Tibial nerve (tissue), 4 donors: ENCODE measurements at regions not wholly inside any gene's neighbourhood (a gene's known extent, or its start where the extent isn't known, plus 50 kb on each side); places are given as distances from the start of the nearest gene placed in this dataset.

Experiments used
- DNase-seq, 2 donors: peaks; one replicate each; pipeline ENCODE4 v3.0.0-alpha.2; 2019; ENCODE audit warnings: low spot score in 2 of 2
- H3K27ac ChIP-seq, 4 donors: fragments of 200-600 bp; sonication (generic) in 3 of 4; one replicate each; pipeline ENCODE4 v1.5.1; 2017 to 2019; ENCODE audit warnings: mild to moderate bottlenecking in 1 of 4
- H3K27me3 ChIP-seq, 2 donors: fragments of 200-600 bp; sonication (generic) in 1 of 2; one replicate each; pipeline versions ENCODE4 v1.5.1 to v1.6.0; 2017 to 2019
- H3K36me3 ChIP-seq, 3 donors: fragments of 200-600 bp; sonication (generic); one replicate each; pipeline ENCODE4 v1.5.1; 2018 to 2019
- H3K4me1 ChIP-seq, 4 donors: fragments of 200-600 bp; sonication (generic) in 3 of 4; one replicate each; pipeline ENCODE4 v1.5.1; 2017 to 2019
- H3K4me3 ChIP-seq, 4 donors: fragments of 200-600 bp; sonication (generic) in 3 of 4; one replicate each; pipeline ENCODE4 v1.5.1; 2017 to 2019; ENCODE audit warnings: mild to moderate bottlenecking in 1 of 4, moderate library complexity in 1 of 4
- H3K9me3 ChIP-seq, 4 donors: fragments of 200-600 bp; sonication (generic) in 3 of 4; one replicate each; pipeline ENCODE4 v1.5.1; 2017 to 2019
- EP300 ChIP-seq, 2 donors: sonication (generic); formaldehyde crosslinking; IDR thresholded peaks; one replicate each; pipeline ENCODE4 v1.6.1; 2017; ENCODE audit warnings: antibody characterized with exemption in 2 of 2, mild to moderate bottlenecking in 1 of 2
- POLR2A ChIP-seq, 2 donors: fragments of 450-650 bp; IDR thresholded peaks; one replicate each; pipeline ENCODE4 v1.6.1; 2017; ENCODE audit warnings: antibody characterized with exemption in 2 of 2, mild to moderate bottlenecking in 2 of 2, moderate library complexity in 2 of 2
- WGBS, 2 donors: methylation state at CpG; one replicate each; pipeline ENCODE4 v1.1.5; 2018; 5-methylcytosine and 5-hydroxymethylcytosine counted together
- TF ChIP-seq, protein P1 (sequence below), 5 experiments: fragments of 200-600 bp in 3 of 5; fragments of 450-650 bp in 2 of 5; sonication (generic) in 3 of 5; IDR thresholded peaks; one replicate each; pipeline ENCODE4 v1.5.1; 2016 to 2019; ENCODE audit warnings: antibody characterized with exemption in 5 of 5, mild to moderate bottlenecking in 3 of 5, moderate library complexity in 2 of 5

DNA sequence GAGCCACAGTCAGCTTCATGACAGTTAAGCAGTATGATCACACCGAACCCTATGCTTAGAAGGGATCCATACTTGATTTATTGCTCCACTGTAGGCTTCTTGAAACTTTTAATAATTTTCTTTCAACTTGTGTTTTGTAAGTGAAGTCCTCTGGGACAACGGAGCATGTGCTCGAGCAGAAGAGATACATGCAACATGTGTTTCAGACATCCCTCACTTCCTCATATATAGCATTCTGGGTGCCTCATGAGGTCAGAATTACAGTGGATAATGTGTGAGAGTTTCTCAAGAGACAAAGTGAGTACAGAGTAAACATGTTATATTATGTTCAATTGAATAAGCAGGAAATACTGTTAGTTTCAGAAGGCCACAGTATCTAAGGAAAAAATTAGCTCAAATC, 893.2 kb downstream of the FAT4 start:
- Histone ChIP-seq H3K36me3 (no peaks in the 10 kb centered on the region), H3K4me3 (no peak overlapping the region), H3K27me3 (no peaks in the 10 kb centered on the region), H3K27ac (no peak overlapping the region), H3K9me3 (no peaks in the 10 kb centered on the region), H3K4me1 (no peaks in the 10 kb centered on the region)
- 57 to 66% methylated on average over 3 of the region's 3 CpGs for WGBS, 2 donors
- no peak for DNase-seq
- TF ChIP-seq EP300 (IDR thresholded peaks at IDR 0.05) (no peak), POLR2A (IDR thresholded peaks at IDR 0.05) (no peak)
- TF ChIP-seq, protein P1, sequence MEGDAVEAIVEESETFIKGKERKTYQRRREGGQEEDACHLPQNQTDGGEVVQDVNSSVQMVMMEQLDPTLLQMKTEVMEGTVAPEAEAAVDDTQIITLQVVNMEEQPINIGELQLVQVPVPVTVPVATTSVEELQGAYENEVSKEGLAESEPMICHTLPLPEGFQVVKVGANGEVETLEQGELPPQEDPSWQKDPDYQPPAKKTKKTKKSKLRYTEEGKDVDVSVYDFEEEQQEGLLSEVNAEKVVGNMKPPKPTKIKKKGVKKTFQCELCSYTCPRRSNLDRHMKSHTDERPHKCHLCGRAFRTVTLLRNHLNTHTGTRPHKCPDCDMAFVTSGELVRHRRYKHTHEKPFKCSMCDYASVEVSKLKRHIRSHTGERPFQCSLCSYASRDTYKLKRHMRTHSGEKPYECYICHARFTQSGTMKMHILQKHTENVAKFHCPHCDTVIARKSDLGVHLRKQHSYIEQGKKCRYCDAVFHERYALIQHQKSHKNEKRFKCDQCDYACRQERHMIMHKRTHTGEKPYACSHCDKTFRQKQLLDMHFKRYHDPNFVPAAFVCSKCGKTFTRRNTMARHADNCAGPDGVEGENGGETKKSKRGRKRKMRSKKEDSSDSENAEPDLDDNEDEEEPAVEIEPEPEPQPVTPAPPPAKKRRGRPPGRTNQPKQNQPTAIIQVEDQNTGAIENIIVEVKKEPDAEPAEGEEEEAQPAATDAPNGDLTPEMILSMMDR (IDR thresholded peaks at IDR 0.05): no peak

DNA sequence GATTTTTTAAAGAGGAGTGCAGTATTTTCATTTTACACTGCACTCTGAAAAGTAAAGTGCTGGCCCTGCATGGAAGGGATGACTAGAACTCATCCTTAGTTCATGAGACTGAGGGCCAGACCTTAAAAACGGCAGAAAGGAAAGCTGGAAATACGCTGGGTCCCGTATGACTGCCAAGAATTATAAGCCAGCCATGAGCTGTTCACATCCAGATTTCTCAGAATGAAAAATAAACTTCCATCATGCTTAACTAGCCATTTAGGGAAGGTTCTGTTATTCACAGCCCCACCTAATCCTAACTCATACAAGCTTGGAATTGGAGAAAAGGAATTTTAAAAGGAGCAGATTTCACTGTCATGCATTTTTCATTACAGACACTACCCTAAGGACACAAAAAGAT, 894.4 kb downstream of the FAT4 start:
- WGBS, 2 donors: 64 to 68% methylated on average over 3 of the region's 3 CpGs
- H3K36me3 ChIP-seq: no peaks in the 10 kb centered on the region
- no peaks in the 10 kb centered on the region for H3K4me1 ChIP-seq
- TF ChIP-seq POLR2A (IDR thresholded peaks at IDR 0.05): no peak
- no peak for TF ChIP-seq EP300 (IDR thresholded peaks at IDR 0.05)
- TF ChIP-seq, protein P1 (IDR thresholded peaks at IDR 0.05): no peak
- no peak overlapping the region for H3K27ac ChIP-seq
- no peaks in the 10 kb centered on the region for H3K27me3 ChIP-seq
- no peak overlapping the region for H3K4me3 ChIP-seq
- H3K9me3 ChIP-seq: no peaks in the 10 kb centered on the region
- DNase-seq: no peak

DNA sequence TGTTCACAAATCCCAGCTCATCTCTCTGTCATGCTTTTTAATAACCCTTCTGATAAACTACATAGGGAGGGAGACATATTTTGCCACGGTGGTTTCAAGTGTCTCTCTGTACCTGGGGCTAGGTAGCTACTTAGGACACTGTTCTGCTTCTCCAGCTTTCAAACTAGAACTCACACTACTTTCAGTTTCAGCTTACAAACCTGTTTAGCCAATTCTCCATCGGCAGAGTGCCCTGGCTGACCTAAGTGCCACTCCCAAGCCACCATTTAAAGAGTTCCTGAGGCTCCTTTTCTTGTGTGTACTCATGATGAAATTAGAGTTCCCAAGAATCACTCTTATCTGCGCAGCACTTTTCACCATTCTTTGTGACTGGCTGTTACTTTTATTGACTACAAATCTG, 899.2 kb downstream of the FAT4 start:
- Histone ChIP-seq H3K27me3 (no peaks in the 10 kb centered on the region), H3K4me3 (no peak overlapping the region), H3K4me1 (no peaks in the 10 kb centered on the region), H3K36me3 (no peaks in the 10 kb centered on the region), H3K9me3 (no peaks in the 10 kb centered on the region), H3K27ac (no peak overlapping the region)
- TF ChIP-seq EP300 (IDR thresholded peaks at IDR 0.05) (no peak), POLR2A (IDR thresholded peaks at IDR 0.05) (no peak)
- TF ChIP-seq, protein P1 (IDR thresholded peaks at IDR 0.05): no peak
- WGBS, 2 donors: 86 to 90% methylated on average over 3 of the region's 3 CpGs
- no peak for DNase-seq

DNA sequence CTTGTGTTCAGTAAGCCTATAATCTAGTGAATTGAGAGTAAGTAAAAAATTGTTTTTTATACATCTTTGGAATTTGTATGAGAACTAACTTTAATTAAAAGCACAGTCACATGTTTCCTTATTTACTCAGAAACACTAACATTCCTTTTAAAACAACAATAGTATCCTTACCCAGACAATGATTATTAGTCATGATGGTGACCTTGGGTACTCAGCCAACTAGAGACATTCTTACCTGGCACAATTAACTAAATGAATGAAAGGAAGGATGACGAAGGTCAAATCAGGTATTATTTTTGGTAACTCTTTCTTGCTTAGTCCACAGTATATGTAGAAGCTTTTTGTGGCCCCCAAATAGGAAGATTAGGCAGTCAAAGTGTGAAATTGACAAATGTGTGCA, 901.0 kb downstream of the FAT4 start:
- Histone ChIP-seq H3K27me3 (no peaks in the 10 kb centered on the region), H3K9me3 (no peaks in the 10 kb centered on the region), H3K27ac (no peak overlapping the region), H3K36me3 (no peaks in the 10 kb centered on the region), H3K4me1 (no peaks in the 10 kb centered on the region), H3K4me3 (no peak overlapping the region)
- 78 to 88% methylated on average over 1 of the region's 1 CpG for WGBS, 2 donors
- peak in 1 of 2 donors; percentile 27 for TF ChIP-seq EP300 (IDR thresholded peaks at IDR 0.05)
- TF ChIP-seq, protein P1 (IDR thresholded peaks at IDR 0.05): no peak
- no peak for DNase-seq

DNA sequence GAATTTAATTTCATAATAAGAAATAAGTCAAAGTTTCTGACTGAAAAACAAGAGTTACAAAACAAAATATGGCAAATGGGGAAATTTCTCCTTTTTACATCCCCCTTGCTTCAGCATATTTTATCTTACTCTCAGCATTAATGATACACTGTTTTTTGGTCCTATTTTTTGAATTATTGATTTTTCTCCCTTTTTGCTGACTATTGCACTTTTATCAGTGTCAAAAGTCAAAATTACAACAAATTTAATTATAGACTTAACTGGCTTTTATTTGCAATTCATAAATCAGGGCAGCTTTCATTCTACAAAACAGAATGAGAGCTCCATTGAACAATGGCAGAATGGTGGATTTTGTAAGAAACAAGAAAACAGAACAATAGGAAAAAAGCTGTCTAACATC, 901.9 kb downstream of the FAT4 start:
- Histone ChIP-seq H3K36me3 (no peaks in the 10 kb centered on the region), H3K27ac (no peak overlapping the region), H3K4me1 (no peaks in the 10 kb centered on the region), H3K4me3 (no peak overlapping the region), H3K27me3 (no peaks in the 10 kb centered on the region), H3K9me3 (no peaks in the 10 kb centered on the region)
- no peak for DNase-seq
- TF ChIP-seq, protein P1 (IDR thresholded peaks at IDR 0.05): no peak
- TF ChIP-seq EP300 (IDR thresholded peaks at IDR 0.05) (no peak), POLR2A (IDR thresholded peaks at IDR 0.05) (no peak)
